IgD-negative memory B cell (primary cell): ENCODE measurements at regions not wholly inside any gene's neighbourhood (a gene's known extent, or its start where the extent isn't known, plus 50 kb on each side); places are given as distances from the start of the nearest gene placed in this dataset.

ENCODE experiments used
- H3K27ac Mint-ChIP-seq, 3 donors: one replicate each; pipeline ENCODE4 v1.8.0; 2020 to 2022; ENCODE audit warnings: mild to moderate bottlenecking in 3 of 3, mixed read lengths in 3 of 3, moderate library complexity in 1 of 3
- H3K27me3 Mint-ChIP-seq: one replicate; pipeline ENCODE4 v1.8.0; 2021; ENCODE audit warnings: mixed read lengths
- H3K36me3 Mint-ChIP-seq: one replicate; pipeline ENCODE4 v1.8.0; 2020; ENCODE audit warnings: mild to moderate bottlenecking, mixed read lengths
- H3K4me1 Mint-ChIP-seq, 3 donors: one replicate each; pipeline ENCODE4 v1.8.0; 2020 to 2022; ENCODE audit warnings: mixed read lengths in 3 of 3, mild to moderate bottlenecking in 1 of 3
- H3K4me3 Mint-ChIP-seq, 4 donors: one replicate each; pipeline ENCODE4 v1.8.0; 2020 to 2022; ENCODE audit warnings: mild to moderate bottlenecking in 4 of 4, mixed read lengths in 4 of 4, moderate library complexity in 3 of 4
- H3K9me3 Mint-ChIP-seq, 3 donors: one replicate each; pipeline ENCODE4 v1.8.0; 2020 to 2021; ENCODE audit warnings: mixed read lengths in 3 of 3, mild to moderate bottlenecking in 1 of 3

- Mint-ChIP-seq H3K4me3 (no peak overlapping the region), H3K27me3 (no peaks in the 10 kb centered on the region), H3K9me3 (peaks cover 0 to 8% (median 0%) of the 10 kb centered on the region in 3 donors), H3K4me1 (no peaks in the 10 kb centered on the region), H3K36me3 (no peaks in the 10 kb centered on the region), H3K27ac (no peak overlapping the region)
Observed at GRCh38 chr11:114970927-114971645, 292.8 kb downstream of the NXPE2 start.

- no peaks in the 10 kb centered on the region for H3K27me3 Mint-ChIP-seq
- peaks cover 0 to 8% (median 0%) of the 10 kb centered on the region in 3 donors for H3K9me3 Mint-ChIP-seq
- H3K4me1 Mint-ChIP-seq, result no peaks in the 10 kb centered on the region
- no peak overlapping the region for H3K27ac Mint-ChIP-seq
- H3K4me3 Mint-ChIP-seq, result no peak overlapping the region
- H3K36me3 Mint-ChIP-seq, result no peaks in the 10 kb centered on the region
Observed at GRCh38 chr11:114972105-114972504, 293.8 kb downstream of the NXPE2 start.

- Mint-ChIP-seq H3K36me3 (no peaks in the 10 kb centered on the region), H3K9me3 (peaks cover 0 to 2% (median 0%) of the 10 kb centered on the region in 3 donors), H3K27me3 (no peaks in the 10 kb centered on the region), H3K27ac (no peak overlapping the region), H3K4me3 (no peak overlapping the region), H3K4me1 (no peaks in the 10 kb centered on the region)
Observed at GRCh38 chr11:114977651-114978050, 299.3 kb downstream of the NXPE2 start.

GRCh38 chr11:114982141-114982540, 303.8 kb downstream of the NXPE2 start:
- Mint-ChIP-seq H3K27me3 (no peaks in the 10 kb centered on the region), H3K27ac (no peak overlapping the region), H3K9me3 (peaks cover 0 to 2% (median 0%) of the 10 kb centered on the region in 3 donors), H3K36me3 (no peaks in the 10 kb centered on the region), H3K4me1 (no peaks in the 10 kb centered on the region), H3K4me3 (no peak overlapping the region)

- no peak overlapping the region for H3K4me3 Mint-ChIP-seq
- H3K27ac Mint-ChIP-seq, result no peak overlapping the region
- no peaks in the 10 kb centered on the region for H3K4me1 Mint-ChIP-seq
- no peaks in the 10 kb centered on the region for H3K36me3 Mint-ChIP-seq
- H3K9me3 Mint-ChIP-seq, result peaks cover 0 to 2% (median 0%) of the 10 kb centered on the region in 3 donors
- H3K27me3 Mint-ChIP-seq, result no peaks in the 10 kb centered on the region
Observed at GRCh38 chr11:114984611-114985163, 306.4 kb downstream of the NXPE2 start.

GRCh38 chr11:114986365-114986764, 308.0 kb downstream of the NXPE2 start:
- Mint-ChIP-seq H3K27me3 (no peaks in the 10 kb centered on the region), H3K4me3 (no peak overlapping the region), H3K36me3 (no peaks in the 10 kb centered on the region)

GRCh38 chr11:114987186-114987760, 308.9 kb downstream of the NXPE2 start:
- H3K27me3 Mint-ChIP-seq, result no peaks in the 10 kb centered on the region
- no peak overlapping the region for H3K4me3 Mint-ChIP-seq
- H3K9me3 Mint-ChIP-seq, result no peaks in the 10 kb centered on the region
- no peaks in the 10 kb centered on the region for H3K36me3 Mint-ChIP-seq
- H3K4me1 Mint-ChIP-seq, result no peaks in the 10 kb centered on the region
- no peak overlapping the region for H3K27ac Mint-ChIP-seq

More at GRCh38 chr11:114986365-114986764, 308.0 kb downstream of the NXPE2 start:
- no peaks in the 10 kb centered on the region for H3K9me3 Mint-ChIP-seq
- no peaks in the 10 kb centered on the region for H3K4me1 Mint-ChIP-seq
- no peak overlapping the region for H3K27ac Mint-ChIP-seq

GRCh38 chr11:114988644-114989043, 310.3 kb downstream of the NXPE2 start:
- no peak overlapping the region for H3K27ac Mint-ChIP-seq

GRCh38 chr11:114989536-114989935, 311.2 kb downstream of the NXPE2 start:
- Mint-ChIP-seq H3K36me3 (no peaks in the 10 kb centered on the region), H3K27me3 (no peaks in the 10 kb centered on the region), H3K4me1 (no peaks in the 10 kb centered on the region), H3K27ac (no peak overlapping the region), H3K9me3 (no peaks in the 10 kb centered on the region), H3K4me3 (no peak overlapping the region)

More at GRCh38 chr11:114988644-114989043, 310.3 kb downstream of the NXPE2 start:
- Mint-ChIP-seq H3K4me1 (no peaks in the 10 kb centered on the region), H3K9me3 (no peaks in the 10 kb centered on the region), H3K36me3 (no peaks in the 10 kb centered on the region), H3K4me3 (no peak overlapping the region), H3K27me3 (no peaks in the 10 kb centered on the region)

- Mint-ChIP-seq H3K9me3 (peaks cover 0 to 9% (median 1%) of the 10 kb centered on the region in 3 donors), H3K27me3 (no peaks in the 10 kb centered on the region), H3K4me3 (no peak overlapping the region), H3K4me1 (no peaks in the 10 kb centered on the region), H3K27ac (no peak overlapping the region), H3K36me3 (no peaks in the 10 kb centered on the region)
Observed at GRCh38 chr11:115005663-115006062, 327.3 kb downstream of the NXPE2 start.

- Mint-ChIP-seq H3K36me3 (no peaks in the 10 kb centered on the region), H3K27ac (no peak overlapping the region), H3K4me3 (no peak overlapping the region), H3K27me3 (no peaks in the 10 kb centered on the region), H3K9me3 (peaks cover 0 to 3% (median 1%) of the 10 kb centered on the region in 3 donors), H3K4me1 (no peaks in the 10 kb centered on the region)
Observed at GRCh38 chr11:115007851-115008250, 329.5 kb downstream of the NXPE2 start.

GRCh38 chr11:115008799-115009198, 330.5 kb downstream of the NXPE2 start:
- Mint-ChIP-seq H3K4me1 (no peaks in the 10 kb centered on the region), H3K27ac (no peak overlapping the region), H3K36me3 (peaks cover 2% of the 10 kb centered on the region), H3K4me3 (no peak overlapping the region), H3K27me3 (peaks cover 2% of the 10 kb centered on the region), H3K9me3 (peaks cover 0 to 4% (median 4%) of the 10 kb centered on the region in 3 donors)

GRCh38 chr11:115017529-115017928, 339.2 kb downstream of the NXPE2 start:
- no peak overlapping the region for H3K27ac Mint-ChIP-seq
- H3K4me3 Mint-ChIP-seq, result no peak overlapping the region
- H3K4me1 Mint-ChIP-seq, result no peaks in the 10 kb centered on the region
- H3K9me3 Mint-ChIP-seq, result peaks cover 9 to 17% (median 12%) of the 10 kb centered on the region in 3 donors
- peaks cover 4% of the 10 kb centered on the region for H3K27me3 Mint-ChIP-seq
- H3K36me3 Mint-ChIP-seq, result peaks cover 2% of the 10 kb centered on the region

- H3K9me3 Mint-ChIP-seq, result peaks cover 1 to 20% (median 10%) of the 10 kb centered on the region in 3 donors
- H3K4me1 Mint-ChIP-seq, result no peaks in the 10 kb centered on the region
Observed at GRCh38 chr11:115030166-115030565, 351.8 kb downstream of the NXPE2 start.

GRCh38 chr11:115036406-115037180, 358.3 kb downstream of the NXPE2 start:
- Mint-ChIP-seq H3K36me3 (no peaks in the 10 kb centered on the region), H3K27ac (no peak overlapping the region), H3K9me3 (peaks cover 1 to 4% (median 1%) of the 10 kb centered on the region in 3 donors), H3K4me1 (no peaks in the 10 kb centered on the region), H3K27me3 (peaks cover 1% of the 10 kb centered on the region), H3K4me3 (no peak overlapping the region)

More at GRCh38 chr11:115030166-115030565, 351.8 kb downstream of the NXPE2 start:
- Mint-ChIP-seq H3K27ac (no peak overlapping the region), H3K36me3 (no peaks in the 10 kb centered on the region), H3K4me3 (no peak overlapping the region), H3K27me3 (peaks cover 1% of the 10 kb centered on the region)
